HG02938 (cell line): ENCODE measurements at regions not wholly inside any gene's neighbourhood (a gene's known extent, or its start where the extent isn't known, plus 50 kb on each side); places are given as distances from the start of the nearest gene placed in this dataset.
"Not testable (repeated sequence)": the region's sequence is repeated elsewhere in the genome, so short reads cannot be mapped to it uniquely, and the experiment has no call there.

ENCODE experiments used
- ATAC-seq: cut with Tn5 transposase; IDR thresholded peaks from one replicate; pipeline ENCODE4 v1.9.1; 2021; ENCODE audit warnings: mild to moderate bottlenecking, moderate library complexity; ENCODE audit not compliant: unreplicated experiment

- ATAC-seq = no peak
These were observed 250.4 kb upstream of the CDH12 start for GRCh38 chr5:23103566-23103965.

GRCh38 chr5:23095418-23095817 lies 242.3 kb upstream of the CDH12 start:
- not testable (repeated sequence) for ATAC-seq

DNA sequence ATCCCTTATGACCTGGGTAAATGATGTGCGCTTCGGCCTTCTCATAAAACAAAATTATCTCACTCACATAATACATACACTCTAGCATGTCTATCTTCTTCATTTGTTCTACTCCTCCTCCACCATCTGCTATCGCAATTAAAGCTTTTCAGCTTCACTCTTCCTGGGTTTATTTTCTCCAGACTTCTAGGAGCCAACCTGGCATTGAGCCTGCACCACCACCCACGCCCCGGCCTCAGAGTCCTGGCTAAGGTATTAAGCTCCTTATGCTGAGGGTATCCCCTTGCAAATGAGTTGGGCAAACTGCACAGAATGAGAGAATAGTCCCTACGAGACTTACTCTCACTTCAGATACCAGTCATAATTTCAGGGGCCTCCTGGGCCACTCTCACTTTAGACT lies 236.1 kb upstream of the CDH12 start:
- no peak for ATAC-seq

DNA sequence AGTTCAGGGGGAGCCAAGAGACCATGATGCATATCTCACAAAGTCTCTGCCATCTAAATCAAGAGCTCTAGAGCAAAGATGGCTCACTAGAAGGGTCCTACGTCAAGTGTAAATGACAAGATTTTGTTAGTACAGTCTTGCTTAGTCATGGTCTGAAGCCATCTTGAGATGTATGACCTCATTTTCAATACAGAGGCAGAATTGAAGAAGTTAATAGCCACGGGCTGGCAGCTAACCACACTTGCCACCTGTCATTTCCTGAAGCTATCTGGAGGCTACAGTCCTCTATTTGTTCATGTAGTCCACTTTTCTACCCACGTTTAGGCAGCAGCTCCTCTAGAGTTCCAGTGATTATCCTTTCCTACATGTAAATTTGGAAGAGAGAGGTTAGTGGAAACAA lies 231.7 kb upstream of the CDH12 start:
- ATAC-seq = no peak

DNA sequence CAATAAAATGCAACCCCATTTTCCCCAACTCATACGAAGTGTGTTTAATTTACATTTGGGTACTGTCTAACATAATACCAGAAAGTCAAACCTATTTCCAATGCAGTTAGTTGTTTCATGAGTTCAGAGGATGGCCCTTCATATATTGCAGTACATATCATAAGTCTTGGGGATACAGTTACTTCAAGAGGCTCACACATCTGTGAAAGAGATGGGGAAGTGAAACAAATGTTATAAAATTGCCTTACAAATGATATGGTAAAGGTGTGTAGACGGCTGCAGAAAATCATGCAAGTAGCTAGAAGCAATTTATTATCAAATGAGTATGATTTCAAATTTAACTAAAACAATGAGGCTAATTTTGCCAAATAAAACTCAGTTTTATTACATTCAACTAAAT lies 219.0 kb upstream of the CDH12 start:
- no peak for ATAC-seq

DNA sequence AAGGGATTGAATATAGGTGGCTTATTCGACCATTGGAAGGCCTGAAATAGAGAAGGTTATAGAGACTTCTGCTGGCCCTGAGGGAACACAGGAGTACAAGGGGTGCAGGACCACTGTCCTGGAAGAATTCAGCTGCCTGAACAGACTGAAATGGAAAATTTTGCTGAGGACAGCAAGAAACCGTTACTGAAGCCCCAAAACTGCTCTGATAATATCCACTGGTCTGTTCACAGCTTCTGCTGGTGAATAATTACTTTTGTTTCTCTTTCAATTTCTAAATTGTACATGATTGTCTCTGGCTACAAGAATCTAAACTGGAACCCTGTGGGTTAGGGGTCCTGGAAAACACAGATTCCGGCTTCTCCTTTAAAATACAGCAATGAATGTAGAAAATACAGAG lies 218.5 kb upstream of the CDH12 start:
- no peak for ATAC-seq

DNA sequence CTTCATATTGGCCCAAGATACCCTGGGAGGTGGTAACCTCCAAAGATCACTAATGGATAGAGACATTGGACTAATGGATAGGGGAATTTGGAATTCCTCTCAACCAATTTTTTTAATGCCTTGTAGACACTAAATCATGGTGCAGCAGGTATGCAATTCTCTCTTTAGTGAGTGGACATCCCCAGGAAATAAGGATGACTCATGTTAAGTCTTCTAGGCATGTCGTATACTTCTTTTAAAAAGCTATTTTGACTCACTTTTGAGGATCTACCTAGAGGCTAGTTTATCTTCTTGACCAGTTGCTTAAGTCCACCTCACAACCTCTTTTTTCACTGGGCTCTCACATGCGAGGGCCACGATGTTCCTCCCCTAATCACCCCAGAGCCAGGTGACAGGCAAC lies 211.6 kb upstream of the CDH12 start:
- ATAC-seq = no peak

GRCh38 chr5:23053846-23054245 lies 200.7 kb upstream of the CDH12 start:
- ATAC-seq = no peak

GRCh38 chr5:23042226-23042625 lies 189.1 kb upstream of the CDH12 start:
- ATAC-seq = no peak

- no peak for ATAC-seq
These were observed 182.5 kb upstream of the CDH12 start for GRCh38 chr5:23035555-23036090.

DNA sequence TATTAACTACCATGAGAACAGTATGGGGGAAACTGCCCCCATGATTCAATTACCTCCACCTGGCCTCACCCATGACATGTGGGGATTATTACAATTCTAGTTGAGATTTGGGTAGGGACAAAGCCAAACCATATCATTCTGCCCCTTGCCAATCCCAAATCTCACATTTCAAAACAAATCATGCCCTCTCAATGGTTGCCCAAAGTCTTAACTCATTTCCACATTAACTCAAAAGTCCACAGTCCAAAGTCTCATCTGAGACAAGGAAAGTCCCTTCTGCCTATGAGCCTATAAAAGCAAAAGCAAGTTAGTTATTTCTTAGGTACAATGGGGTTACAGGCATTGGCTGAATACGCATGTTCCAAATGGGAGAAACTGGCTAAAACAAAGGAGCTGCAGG lies 180.7 kb upstream of the CDH12 start:
- no peak for ATAC-seq

DNA sequence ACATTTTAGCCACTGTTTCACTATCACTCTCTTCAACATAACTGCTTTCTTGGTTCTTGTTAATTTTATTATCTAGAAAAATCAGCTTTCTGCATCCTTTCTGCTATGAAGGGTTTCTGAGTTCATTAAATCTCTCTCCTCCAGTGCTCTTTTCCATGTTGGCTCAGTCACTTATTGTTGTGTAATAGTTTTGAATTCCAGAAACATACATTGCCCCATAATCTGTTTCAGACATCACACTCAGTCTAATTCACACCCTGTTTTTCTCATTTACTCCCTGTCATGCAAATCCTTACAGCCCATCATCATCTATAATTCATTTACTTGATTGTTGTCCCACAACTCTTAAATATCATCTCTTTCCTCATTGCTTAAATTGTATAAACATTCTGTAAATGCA lies 176.1 kb upstream of the CDH12 start:
- no peak for ATAC-seq

DNA sequence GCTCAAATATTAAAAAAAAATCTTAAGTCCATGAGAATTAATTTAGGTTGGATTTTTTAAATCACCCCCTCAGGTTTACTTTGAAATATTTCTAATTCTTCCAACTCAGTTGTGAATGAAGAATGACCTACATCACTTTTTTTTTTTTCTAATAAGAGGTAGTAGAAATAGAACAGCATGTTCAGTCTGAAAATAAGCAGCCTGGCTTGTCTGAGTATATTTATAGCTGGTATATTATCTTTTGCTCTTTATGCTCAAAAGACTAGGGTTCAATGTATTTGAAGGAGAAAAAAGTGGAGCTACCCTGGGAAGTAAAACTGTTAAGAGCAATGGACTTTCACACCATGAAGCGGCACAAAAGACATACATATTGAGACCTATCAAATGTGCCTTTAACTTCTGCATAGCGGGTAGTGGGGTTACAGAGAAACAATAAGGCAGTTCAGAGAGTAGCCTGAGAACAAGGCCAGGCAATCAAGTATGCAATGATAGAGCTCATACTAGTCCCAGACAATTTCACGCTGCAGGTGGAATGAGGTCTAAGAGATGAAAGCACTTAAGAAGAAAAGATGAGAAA lies 175.4 kb upstream of the CDH12 start:
- ATAC-seq = no peak

DNA sequence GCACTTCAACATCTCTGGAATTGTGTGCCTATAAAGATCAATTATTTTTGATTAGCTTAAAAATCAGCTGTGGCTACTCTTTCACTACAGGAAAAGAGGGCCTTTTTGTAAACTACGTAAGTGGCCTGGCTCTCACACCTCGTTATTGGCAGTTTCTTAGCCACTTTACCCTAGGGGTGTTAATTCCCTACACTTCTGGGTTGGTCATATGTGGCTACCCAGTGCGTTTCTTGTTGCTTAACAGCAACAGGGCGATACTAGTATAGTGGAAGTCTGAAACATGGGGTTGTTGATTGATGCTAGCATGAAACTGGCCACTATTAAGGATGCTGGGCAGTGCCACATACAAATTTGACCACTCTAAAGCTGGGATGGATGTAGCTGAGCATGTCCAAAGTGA lies 174.7 kb upstream of the CDH12 start:
- no peak for ATAC-seq

DNA sequence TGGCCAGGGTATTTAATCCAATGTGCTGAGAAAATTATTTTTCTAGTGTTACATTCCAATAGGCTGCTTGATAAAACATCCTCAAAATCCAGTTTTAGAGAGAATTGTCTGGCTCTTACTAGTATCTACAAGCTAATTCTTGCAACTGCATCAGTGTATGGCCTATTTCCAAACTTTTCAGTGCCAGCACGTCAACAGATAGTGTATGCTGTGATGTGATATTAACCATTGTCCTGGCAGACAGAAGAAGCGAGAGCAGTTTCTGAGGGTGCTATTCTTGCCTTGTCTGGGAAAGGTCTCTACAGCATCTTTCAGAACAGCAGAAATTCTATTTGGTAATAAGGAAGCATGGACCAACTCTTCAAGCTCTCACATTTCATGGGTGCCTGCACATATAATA lies 174.2 kb upstream of the CDH12 start:
- ATAC-seq = no peak

DNA sequence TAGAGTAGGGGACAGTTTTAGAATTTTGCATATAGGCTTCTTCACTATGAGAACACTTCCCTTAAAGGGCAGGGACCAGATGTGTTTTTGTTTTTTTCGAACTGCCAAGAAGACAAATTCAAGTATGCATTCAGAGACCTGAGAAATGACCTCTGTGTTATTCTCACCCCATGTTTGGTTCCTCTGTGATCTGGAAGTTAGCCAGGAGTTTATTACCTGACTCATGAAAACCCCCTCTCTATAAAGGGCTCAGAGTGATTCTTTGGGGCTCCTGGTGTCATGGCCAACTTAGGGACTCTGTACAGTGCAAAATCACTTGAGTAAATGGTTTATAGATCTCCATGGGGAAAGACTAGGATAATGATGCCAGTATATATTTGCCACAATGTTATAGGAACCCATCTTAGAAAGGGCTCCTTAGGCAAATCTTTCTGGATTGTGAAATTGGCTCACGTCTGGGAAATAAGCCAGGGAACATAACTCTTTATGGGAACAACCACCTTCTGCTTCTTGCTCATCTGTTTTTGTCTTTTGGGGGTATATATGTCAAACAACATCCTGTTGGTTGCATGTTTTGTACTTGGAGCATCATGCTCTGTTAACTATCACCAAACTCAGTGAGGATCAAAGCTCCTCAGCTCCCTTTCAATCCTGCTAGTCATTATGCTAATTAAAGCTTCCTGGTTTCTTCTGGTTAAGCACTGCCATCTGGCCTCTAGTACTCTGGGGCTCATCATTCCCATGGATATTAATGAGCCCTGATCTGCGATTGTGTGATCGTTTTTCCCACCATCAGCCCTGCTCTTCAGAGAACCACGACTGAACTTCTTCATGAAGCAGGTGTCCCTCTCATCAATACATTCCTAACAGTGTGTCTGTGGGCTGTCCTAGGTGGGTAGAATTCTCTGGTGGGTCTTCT lies 173.4 kb upstream of the CDH12 start:
- no peak for ATAC-seq

GRCh38 chr5:23025629-23026233 lies 172.6 kb upstream of the CDH12 start:
- ATAC-seq = no peak

DNA sequence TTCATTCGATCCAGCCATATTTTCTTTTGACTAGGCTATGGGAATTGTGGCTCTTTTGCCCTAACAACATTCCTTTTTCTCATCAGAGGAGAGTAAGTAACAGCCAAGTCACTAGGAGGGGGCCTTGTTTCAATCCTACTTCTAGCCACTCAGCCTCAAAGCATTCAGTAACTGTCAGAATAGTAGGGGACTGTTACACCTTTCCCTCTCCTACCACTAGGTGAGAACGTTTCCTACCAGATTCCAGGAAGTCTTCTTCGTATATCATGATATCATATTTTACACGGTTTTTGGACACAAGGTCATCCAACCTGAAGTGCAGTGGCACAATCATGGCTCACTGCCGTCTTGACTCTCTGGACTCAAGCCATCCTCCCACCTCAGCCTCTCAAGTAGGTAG lies 171.3 kb upstream of the CDH12 start:
- no peak for ATAC-seq

- ATAC-seq = no peak
These were observed 161.7 kb upstream of the CDH12 start for GRCh38 chr5:23014825-23015224.

GRCh38 chr5:23014266-23014665 lies 161.1 kb upstream of the CDH12 start:
- no peak for ATAC-seq

DNA sequence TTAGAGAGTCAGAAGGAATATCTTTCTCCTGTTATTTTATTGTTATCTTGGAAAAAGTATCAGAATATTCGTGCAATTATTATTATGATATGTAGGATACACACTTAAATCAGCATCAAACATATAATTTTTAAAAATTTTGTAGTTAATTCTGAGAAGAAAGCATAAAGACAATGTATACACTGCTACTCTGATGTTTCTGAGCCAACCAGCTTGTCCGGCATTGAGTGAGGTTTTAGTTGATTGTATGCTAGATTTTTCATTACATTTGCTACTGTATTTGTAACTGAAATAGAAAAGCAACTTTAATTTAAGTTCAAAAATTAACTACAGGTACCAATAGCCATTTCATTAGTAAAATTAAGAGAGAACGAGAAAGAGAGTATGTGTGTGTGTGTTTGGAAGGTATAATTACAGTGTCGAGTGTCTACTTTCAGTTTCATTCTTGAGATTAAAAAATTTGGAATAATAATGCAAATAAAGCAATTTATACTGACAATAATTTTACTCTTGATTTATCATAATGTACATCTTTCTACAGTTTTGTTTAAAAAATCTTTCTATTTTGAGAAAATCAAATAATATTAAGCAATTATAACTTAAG lies 160.4 kb upstream of the CDH12 start:
- no peak for ATAC-seq

DNA sequence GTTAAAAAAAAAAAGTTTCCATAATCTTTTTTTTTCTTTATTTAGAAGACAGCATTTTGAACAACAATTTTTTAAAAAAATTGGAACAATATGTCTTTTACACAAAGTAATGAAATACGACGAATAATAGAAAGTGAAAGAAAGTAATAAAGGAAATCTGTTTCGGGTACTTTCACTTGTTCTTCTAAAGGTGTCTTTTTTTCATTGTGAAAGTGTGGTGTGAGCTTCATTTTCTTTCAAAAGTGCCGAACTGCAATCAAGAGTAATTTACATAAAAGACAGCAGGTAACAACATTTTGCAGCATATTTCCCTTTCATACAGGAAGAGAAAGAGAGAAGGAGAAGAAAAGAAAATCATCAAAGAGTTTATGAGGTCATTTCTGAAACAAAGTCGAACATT lies 159.7 kb upstream of the CDH12 start:
- ATAC-seq = no peak
